HepG2 (cell line): ENCODE measurements at regions not wholly inside any gene's neighbourhood (a gene's known extent, or its start where the extent isn't known, plus 50 kb on each side); places are given as distances from the start of the nearest gene placed in this dataset.

Experiments
- CTCF ChIP-seq: sonication (generic); formaldehyde crosslinking; IDR thresholded peaks from 2 replicates; pipeline ENCODE4 v1.5.0; 2020; ENCODE audit warnings: mild to moderate bottlenecking, missing genetic modification reagents, moderate library complexity
- HNRNPLL ChIP-seq: fragments of 200-400 bp; formaldehyde crosslinking; IDR thresholded peaks from 2 replicates; pipeline ENCODE4 v1.6.1; 2017; ENCODE audit warnings: mild to moderate bottlenecking, low read depth, low read length; ENCODE audit not compliant: poor library complexity, severe bottlenecking
- SMARCC2 ChIP-seq: fragments of 450-650 bp; IDR thresholded peaks from 2 replicates; pipeline ENCODE4 v1.6.1; 2017; ENCODE audit warnings: antibody characterized with exemption, mild to moderate bottlenecking
- THAP7 ChIP-seq: sonication (generic); formaldehyde crosslinking; IDR thresholded peaks from 2 replicates; pipeline ENCODE4 v1.8.1; 2023; ENCODE audit warnings: mild to moderate bottlenecking, missing genetic modification reagents
- ZBTB33 ChIP-seq: sonication (generic); formaldehyde crosslinking; IDR thresholded peaks from 2 replicates; pipeline ENCODE4 v1.4.0; 2020; ENCODE audit warnings: missing genetic modification reagents
- ZBTB40 ChIP-seq, 2 experiments: fragments of 450-650 bp in 1 of 2; sonication (generic) in 1 of 2; formaldehyde crosslinking in 1 of 2; IDR thresholded peaks; 2 replicates each; pipeline versions ENCODE4 v1.6.1 to v1.8.0; 2016 to 2022; ENCODE audit warnings: antibody characterized with exemption in 1 of 2, mild to moderate bottlenecking in 1 of 2, missing genetic modification reagents in 1 of 2
- ZFP36L1 ChIP-seq: sonication (generic); formaldehyde crosslinking; IDR thresholded peaks from 2 replicates; pipeline ENCODE4 v1.8.0; 2022; ENCODE audit warnings: mild to moderate bottlenecking, missing genetic modification reagents, moderate library complexity
- ZNF430 ChIP-seq: sonication (generic); formaldehyde crosslinking; IDR thresholded peaks from 2 replicates; pipeline ENCODE4 v1.9.0; 2021; ENCODE audit warnings: mild to moderate bottlenecking, missing genetic modification reagents

GRCh38 chr1:64401285-64401684 is 68.6 kb upstream of the CACHD1 start:
- TF ChIP-seq CTCF (CRISPR knock-in tag), result no peak
- TF ChIP-seq HNRNPLL, result no peak
- no peak for TF ChIP-seq ZBTB33 (CRISPR knock-in tag)
- TF ChIP-seq ZBTB40 (IDR thresholded peaks at IDR 0.05), result no peak
- TF ChIP-seq ZBTB40 (CRISPR knock-in tag; IDR thresholded peaks at IDR 0.05), result no peak
- TF ChIP-seq SMARCC2, result no peak
- TF ChIP-seq THAP7 (CRISPR knock-in tag), result no peak
- TF ChIP-seq ZFP36L1 (CRISPR knock-in tag), result no peak
- TF ChIP-seq ZNF430 (CRISPR knock-in tag), result no peak
